CD4-positive, alpha-beta T cell treated with Interleukin-6 at 100 ng/mL for 8 hours (primary cell): ENCODE measurements at regions not wholly inside any gene's neighbourhood (a gene's known extent, or its start where the extent isn't known, plus 50 kb on each side); places are given as distances from the start of the nearest gene placed in this dataset.
"Not testable (repeated sequence)": the region's sequence is repeated elsewhere in the genome, so short reads cannot be mapped to it uniquely, and the experiment has no call there.

Source experiments
- DNase-seq: peaks from one replicate; pipeline ENCODE4 v3.0.0-alpha.2; 2020; ENCODE audit warnings: mixed read lengths, low spot score

DNA sequence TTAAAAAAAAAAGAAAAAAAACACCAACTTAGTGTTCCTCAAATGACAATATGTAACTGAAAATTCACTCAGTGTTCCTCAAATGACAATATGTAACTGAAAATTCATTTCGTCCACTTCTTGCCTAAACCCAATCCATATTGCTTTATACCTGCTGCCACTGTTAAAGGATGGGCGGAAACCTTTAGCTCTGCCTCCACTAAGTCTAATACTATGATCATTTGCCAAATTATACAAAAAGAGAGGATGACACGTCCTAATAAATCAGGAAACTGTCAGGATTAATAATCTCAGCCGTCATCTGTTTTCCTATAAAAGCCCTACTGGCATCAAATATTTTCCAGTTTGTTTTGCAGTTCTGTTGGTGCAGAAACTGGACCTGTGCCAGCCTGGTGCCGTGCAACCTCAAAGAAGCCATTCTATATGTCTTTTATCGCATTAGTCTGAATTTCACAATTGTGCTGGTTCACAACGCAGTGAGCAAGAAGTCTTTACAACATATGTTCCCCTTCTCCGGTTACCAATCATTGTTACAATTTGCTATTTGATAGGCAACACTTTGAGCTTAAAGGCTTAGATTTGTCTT is 160.4 kb upstream of the KCNH8 start:
- DNase-seq, result no peak

DNA sequence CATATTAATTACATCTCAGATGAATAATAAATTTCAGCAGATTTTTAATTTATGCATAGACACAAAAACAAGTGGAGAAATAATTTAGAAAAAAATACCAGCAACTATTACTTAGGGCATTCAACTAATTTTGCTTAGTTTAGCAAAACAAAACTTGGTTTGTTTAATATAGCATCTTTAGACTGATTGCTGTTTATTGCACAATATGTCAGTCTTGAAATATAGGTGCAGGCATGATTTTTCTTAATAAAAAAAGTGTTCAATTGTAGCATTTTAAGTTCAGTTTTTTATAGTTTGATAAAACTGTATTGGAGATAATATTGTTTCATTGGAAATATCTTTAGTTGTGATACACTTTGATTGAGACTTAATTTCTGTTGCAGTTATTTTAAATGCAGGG is 161.2 kb upstream of the KCNH8 start:
- DNase-seq, result no peak

DNA sequence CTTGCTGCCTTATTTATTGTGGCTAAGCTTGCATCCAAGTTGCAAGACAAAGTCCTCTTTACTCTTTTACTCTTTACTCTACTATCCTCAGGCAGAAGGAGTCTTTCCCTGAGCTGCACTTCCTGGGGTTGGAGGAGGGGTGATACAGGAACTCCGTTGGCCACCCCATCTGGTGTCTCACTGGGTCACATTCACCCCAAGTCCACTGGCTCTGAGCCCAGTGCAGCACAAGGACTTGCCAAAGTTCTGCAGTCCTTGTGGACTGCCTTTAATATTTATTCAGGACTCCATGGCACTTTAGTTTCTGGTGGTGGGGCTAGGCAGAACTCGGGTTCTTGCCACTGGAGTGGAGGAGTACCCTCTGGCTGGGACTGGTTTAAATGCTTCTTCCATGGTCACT is 165.4 kb upstream of the KCNH8 start:
- DNase-seq, result no peak

DNA sequence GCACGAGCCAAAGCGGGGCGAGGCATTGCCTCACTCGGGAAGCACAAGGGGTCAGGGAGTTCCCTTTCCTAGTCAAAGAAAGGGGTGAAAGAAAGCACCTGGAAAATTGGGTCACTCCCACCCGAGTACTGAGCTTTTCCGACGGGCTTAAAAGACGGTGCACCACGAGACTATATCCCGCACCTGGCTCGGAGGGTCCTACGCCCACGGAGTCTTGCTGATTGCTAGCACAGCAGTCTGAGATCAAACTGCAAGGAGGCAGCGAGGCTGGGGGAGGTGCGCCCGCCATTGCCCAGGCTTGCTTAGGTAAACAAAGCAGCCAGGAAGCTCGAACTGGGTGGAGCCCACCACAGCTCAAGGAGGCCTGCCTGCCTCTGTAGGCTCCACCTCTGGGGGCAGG is 172.2 kb upstream of the KCNH8 start:
- DNase-seq, result not testable (repeated sequence)

GRCh38 chr3:18968120-18968519 is 180.2 kb upstream of the KCNH8 start:
- no peak for DNase-seq

DNA sequence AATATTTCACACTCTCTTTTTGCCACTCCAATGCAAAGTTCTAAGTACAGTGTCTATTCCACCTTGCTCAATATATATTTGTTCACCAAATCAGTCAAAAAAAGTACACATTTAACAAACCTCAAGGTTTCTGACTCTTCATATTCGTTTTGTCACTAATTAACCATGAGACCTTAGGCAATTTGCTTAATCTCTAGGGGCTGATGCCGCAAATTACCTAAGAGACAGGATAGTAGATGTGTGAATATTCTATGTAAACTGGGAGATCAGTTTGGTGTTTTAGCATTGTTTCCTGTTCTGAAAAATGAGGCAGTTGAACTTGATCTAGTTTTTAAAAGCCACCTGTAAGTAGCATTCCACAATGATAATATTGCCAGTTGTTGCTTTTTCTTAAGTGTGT is 182.5 kb upstream of the KCNH8 start:
- DNase-seq, result no peak

- no peak for DNase-seq
These were observed 183.7 kb upstream of the KCNH8 start for GRCh38 chr3:18964640-18965039.

DNA sequence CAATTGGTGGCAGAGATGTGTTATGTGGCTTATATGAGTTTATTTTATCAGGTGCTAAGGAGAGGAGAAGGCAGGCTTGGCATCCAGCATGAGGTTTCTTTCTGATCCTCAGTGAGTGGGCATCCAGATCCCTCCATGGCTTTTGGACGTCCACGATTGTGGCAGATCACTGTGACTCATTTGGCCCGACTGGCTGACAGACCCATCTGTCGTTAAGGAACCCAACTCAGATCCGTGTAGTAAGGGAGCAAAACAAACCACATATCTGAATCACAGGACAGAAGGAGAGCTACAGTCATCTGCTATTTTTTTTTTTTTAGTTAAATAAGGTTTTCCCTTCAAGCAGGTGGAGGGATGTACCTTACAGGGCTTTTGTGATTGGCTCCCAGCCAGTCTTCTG is 197.0 kb upstream of the KCNH8 start:
- DNase-seq, result no peak

DNA sequence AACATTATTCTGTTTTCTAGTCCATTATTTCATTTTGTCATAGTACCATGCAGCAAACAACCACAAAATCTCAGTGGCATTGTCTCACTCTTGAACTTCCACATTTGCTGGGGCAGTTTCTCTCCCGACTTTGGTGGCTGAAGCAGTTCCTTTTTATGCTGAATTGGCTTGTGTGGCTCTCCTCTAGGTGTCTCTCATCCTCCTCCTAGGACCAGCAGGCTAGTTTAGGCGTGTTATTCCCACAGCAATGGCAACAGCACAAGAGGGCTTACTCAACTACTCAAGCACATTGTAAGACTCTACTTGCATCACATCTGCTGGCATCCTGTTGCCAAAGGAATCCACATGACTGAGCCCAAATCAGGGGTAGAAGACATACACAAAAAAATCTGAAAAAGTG is 201.8 kb upstream of the KCNH8 start:
- no peak for DNase-seq

DNA sequence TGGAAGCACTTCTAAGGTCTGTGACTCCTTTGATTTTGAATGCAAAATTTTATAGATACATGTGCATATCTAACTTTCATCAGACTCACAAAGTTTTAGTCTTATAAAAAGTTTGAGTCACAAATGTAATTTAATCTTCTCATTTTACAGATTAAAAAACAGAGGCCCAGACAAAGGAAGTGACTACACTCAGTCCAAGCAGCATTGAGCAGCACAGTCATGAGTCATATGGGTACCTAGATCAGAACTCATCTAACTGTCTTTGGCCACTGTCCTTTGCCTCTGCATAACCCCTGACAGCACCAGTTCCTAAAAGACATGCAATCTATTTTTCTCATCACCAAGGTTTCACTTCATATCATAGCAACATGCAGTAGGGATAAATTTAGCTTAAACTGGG is 210.7 kb upstream of the KCNH8 start:
- no peak for DNase-seq

- DNase-seq, result no peak
These were observed 229.2 kb upstream of the KCNH8 start for GRCh38 chr3:18919158-18919557.

DNA sequence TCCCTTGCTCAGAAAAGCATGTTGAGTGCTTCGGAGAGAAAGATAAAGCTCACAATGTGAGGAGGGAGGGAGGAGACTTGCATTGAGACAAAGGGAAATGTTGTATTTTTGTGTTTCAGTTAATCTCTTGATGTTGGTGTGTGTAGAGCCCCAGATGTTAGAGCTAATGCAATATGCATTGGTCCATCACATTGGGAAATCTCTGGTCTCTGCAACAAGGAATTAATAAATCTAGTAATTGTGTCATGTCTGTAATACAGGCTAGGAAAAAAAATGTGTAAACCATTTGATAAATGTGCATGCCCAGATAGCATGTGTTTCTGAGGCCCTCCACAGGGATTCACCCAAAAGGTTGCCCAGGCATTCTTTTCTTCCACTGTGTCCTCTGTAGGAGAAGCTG is 230.4 kb upstream of the KCNH8 start:
- DNase-seq, result no peak

DNA sequence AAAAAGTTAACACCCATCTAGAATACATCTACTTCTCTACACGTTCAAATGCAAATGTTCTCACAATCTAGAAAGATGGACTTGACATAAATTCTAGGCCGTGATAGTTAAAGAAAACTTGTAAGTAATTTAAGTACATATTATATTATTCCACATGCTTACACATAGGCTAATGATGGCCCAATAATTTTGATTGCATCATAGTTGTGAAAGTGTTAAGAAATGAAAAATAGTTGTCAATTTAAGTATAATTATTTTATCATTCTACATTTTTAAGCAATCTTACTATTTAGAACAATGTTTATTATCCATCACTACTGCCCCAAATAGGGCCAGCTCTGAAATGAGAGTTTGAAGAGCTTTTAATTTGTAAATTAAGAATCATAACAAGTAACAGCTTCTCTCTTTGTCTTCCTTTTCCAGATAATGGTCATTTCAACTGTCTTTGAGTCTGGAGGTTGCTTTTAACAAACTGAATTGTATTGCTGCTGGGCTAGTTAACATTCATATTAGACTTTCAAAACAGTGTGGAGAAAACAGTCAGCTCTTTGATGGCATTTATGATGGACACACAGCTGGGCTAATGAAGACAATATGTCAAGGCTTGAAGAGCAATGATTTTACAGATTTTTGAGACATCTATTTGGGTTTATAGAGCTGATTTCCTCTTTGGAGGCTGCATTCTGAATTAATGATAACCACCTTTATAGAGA is 246.1 kb upstream of the KCNH8 start:
- no peak for DNase-seq

DNA sequence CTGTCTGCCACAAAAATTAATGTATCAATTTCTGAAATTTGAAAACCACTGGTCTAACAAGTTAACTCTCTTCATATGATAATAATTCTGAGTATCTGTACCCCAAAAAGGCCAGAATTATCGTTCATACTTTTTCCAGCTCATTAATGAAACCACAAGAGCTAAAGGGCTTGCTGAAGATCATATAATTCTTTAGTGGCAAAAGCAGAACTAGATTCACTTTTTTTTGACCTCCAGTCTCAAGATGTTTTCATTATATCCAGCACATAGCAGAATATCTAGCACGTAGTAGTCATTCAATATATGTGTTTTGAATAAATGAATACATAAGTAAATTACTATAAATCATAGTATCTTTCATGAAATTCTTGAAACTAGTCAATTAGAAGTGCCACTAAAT is 246.7 kb upstream of the KCNH8 start:
- DNase-seq, result no peak

GRCh38 chr3:18900994-18901393 is 247.3 kb upstream of the KCNH8 start:
- DNase-seq, result no peak

- DNase-seq, result no peak
These were observed 249.4 kb upstream of the KCNH8 start for GRCh38 chr3:18898911-18899310.

GRCh38 chr3:18892756-18893155 is 255.6 kb upstream of the KCNH8 start:
- DNase-seq, result no peak

DNA sequence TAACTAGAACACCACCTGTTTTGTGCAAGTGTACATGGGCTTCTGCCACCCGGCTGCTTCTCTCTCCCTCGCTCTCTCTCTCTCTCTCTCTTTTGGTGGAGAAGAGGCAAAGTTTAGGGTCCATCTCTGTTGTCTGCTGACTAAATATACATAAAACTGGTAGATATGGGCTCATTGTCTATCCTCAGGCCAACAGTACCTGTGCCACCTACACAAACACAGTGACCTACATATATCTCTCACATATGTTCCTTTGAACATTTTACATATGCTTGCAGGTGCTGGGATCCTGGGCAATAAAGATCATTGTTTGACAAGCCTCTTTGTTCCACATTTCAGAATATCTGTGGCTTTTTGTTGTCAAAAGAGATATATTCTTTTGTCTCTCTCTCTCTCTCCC is 256.3 kb upstream of the KCNH8 start:
- DNase-seq, result no peak

GRCh38 chr3:18891641-18892040 is 256.7 kb upstream of the KCNH8 start:
- DNase-seq, result no peak

GRCh38 chr3:18890449-18890848 is 257.9 kb upstream of the KCNH8 start:
- DNase-seq, result no peak

DNA sequence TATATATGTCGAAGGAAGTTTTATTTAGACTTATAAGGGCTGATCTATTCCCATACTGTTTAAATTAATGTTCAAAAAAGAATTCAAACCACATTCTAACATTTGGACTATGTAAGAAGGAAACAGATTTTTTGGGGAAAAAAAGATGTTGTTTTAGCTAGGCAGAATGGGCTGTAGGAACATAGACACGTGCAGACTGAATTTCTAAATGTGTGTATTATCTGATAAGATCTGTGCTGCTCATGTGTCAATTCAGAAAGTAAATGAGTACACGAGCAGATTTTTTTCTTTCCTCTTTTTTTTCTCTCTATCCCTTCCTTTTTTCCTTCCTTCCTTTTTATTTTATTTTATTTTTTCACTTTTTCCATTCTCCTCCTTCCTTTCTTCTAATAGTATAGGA is 259.5 kb upstream of the KCNH8 start:
- no peak for DNase-seq

DNA sequence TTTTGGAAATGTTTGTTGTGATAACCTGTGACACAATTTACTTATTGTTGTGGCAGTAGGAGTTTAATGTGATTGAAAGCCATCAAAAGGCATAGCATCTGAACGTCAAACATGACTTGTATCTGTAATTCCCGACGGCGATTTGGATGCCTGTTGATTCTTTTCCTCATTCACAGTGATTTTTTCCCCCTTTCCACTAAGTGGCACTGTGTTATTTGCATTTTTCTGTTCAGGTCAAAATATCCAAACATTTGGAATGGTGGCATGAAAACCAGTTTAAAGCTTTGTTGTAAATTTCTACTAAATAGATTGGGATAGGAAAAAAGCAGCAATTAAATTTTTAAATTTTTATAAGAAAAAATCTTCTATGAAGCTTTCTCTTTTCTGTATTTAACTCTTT is 259.9 kb upstream of the KCNH8 start:
- no peak for DNase-seq

GRCh38 chr3:18886331-18886730 is 262.0 kb upstream of the KCNH8 start:
- no peak for DNase-seq

- DNase-seq, result no peak
These were observed 262.7 kb upstream of the KCNH8 start for GRCh38 chr3:18885612-18886011.
